HTR-8/SVneo (cell line): ENCODE measurements at regions not wholly inside any gene's neighbourhood (a gene's known extent, or its start where the extent isn't known, plus 50 kb on each side); places are given as distances from the start of the nearest gene placed in this dataset.

Experiments
- DNase-seq: peaks from one replicate; pipeline ENCODE4 v3.0.0; 2011; ENCODE audit warnings: low spot score, mixed read lengths; ENCODE audit not compliant: insufficient read length
- FAIRE-seq: peaks from 2 replicates; lab custom pipeline; 2011; peaks lifted over from hg19 to GRCh38; lab: Jason Lieb, UNC

GRCh38 chr7:135833642-135834041 is 85.0 kb upstream of the FAM180A start:
- FAIRE-seq = no peak
- DNase-seq = no peak

- DNase-seq (no peak), FAIRE-seq (no peak)
Measured at GRCh38 chr7:135831455-135832195, 83.0 kb upstream of the FAM180A start.

GRCh38 chr7:135828604-135829003 is 80.0 kb upstream of the FAM180A start:
- no peak for DNase-seq
- no peak for FAIRE-seq

- DNase-seq (peak; percentile 17), FAIRE-seq (no peak)
Measured at GRCh38 chr7:135827391-135827790, 78.8 kb upstream of the FAM180A start.

GRCh38 chr7:135825406-135825805 is 76.8 kb upstream of the FAM180A start:
- FAIRE-seq (no peak), DNase-seq (no peak)

- no peak for FAIRE-seq
- DNase-seq = no peak
Measured at GRCh38 chr7:135822376-135822775, 73.8 kb upstream of the FAM180A start.

- DNase-seq (no peak), FAIRE-seq (no peak)
Measured at GRCh38 chr7:135817583-135817982, 69.0 kb upstream of the FAM180A start.

- no peak for DNase-seq
- no peak for FAIRE-seq
Measured at GRCh38 chr7:135815033-135815432, 66.4 kb upstream of the FAM180A start.

- FAIRE-seq (no peak), DNase-seq (no peak)
Measured at GRCh38 chr7:135812148-135812547, 63.5 kb upstream of the FAM180A start.

GRCh38 chr7:135811506-135811905 is 62.9 kb upstream of the FAM180A start:
- no peak for FAIRE-seq
- DNase-seq = no peak

- no peak for FAIRE-seq
- DNase-seq = no peak
Measured at GRCh38 chr7:135808206-135808605, 59.6 kb upstream of the FAM180A start.

- DNase-seq = no peak
- no peak for FAIRE-seq
Measured at GRCh38 chr7:135803143-135803542, 54.5 kb upstream of the FAM180A start.

- FAIRE-seq = no peak
- DNase-seq = no peak
Measured at GRCh38 chr7:135802697-135803096, 54.1 kb upstream of the FAM180A start.

GRCh38 chr7:135801877-135802276 is 53.3 kb upstream of the FAM180A start:
- FAIRE-seq (no peak), DNase-seq (no peak)

GRCh38 chr7:135801045-135801693 is 52.6 kb upstream of the FAM180A start:
- DNase-seq (peak; percentile 59), FAIRE-seq (peak; percentile 20)

GRCh38 chr7:135800560-135800959 is 51.9 kb upstream of the FAM180A start:
- no peak for FAIRE-seq
- DNase-seq = no peak

GRCh38 chr7:135799881-135800280 is 51.3 kb upstream of the FAM180A start:
- DNase-seq = no peak
- FAIRE-seq = no peak
